NCI-H146 treated with DMSO at 0.1 percent for 48 hours (cell line): ENCODE measurements at regions not wholly inside any gene's neighbourhood (a gene's known extent, or its start where the extent isn't known, plus 50 kb on each side); places are given as distances from the start of the nearest gene placed in this dataset.
A peak's percentile ranks its signal among the peaks of the same experiment; 100 is the strongest.
"Not testable (repeated sequence)": the region's sequence is repeated elsewhere in the genome, so short reads cannot be mapped to it uniquely, and the experiment has no call there.

ENCODE experiments used
- DNase-seq: peaks from one replicate; lab custom pipeline; 2025; ENCODE audit not compliant: unreplicated experiment; lab: John Stamatoyannopoulos, UW

- not testable (repeated sequence) for DNase-seq
Observed at GRCh38 chrX:144188489-144188888, 304.6 kb downstream of the UBE2NL start.

GRCh38 chrX:144197057-144197456 is 313.2 kb downstream of the UBE2NL start:
- DNase-seq: not testable (repeated sequence)

GRCh38 chrX:144202726-144203125 is 318.9 kb downstream of the UBE2NL start:
- DNase-seq: not testable (repeated sequence)

- not testable (repeated sequence) for DNase-seq
Observed at GRCh38 chrX:144208360-144209024, 324.6 kb downstream of the UBE2NL start.

- no peak for DNase-seq
Observed at GRCh38 chrX:144214651-144215050, 330.8 kb downstream of the UBE2NL start.

GRCh38 chrX:144219035-144219434 is 335.2 kb downstream of the UBE2NL start:
- no peak for DNase-seq

- not testable (repeated sequence) for DNase-seq
Observed at GRCh38 chrX:144231116-144231785, 347.4 kb downstream of the UBE2NL start.

GRCh38 chrX:144253356-144253755 is 369.5 kb downstream of the UBE2NL start:
- DNase-seq: no peak

- no peak for DNase-seq
Observed at GRCh38 chrX:144259054-144259453, 375.2 kb downstream of the UBE2NL start.

- DNase-seq: no peak
Observed at GRCh38 chrX:144265641-144266040, 381.8 kb downstream of the UBE2NL start.

GRCh38 chrX:144275367-144275766 is 391.5 kb downstream of the UBE2NL start:
- DNase-seq: peak; percentile 1

- no peak for DNase-seq
Observed at GRCh38 chrX:144275843-144276242, 392.0 kb downstream of the UBE2NL start.

- no peak for DNase-seq
Observed at GRCh38 chrX:144293229-144293628, 409.4 kb downstream of the UBE2NL start.

GRCh38 chrX:144295921-144296320 is 412.1 kb downstream of the UBE2NL start:
- DNase-seq: no peak

GRCh38 chrX:144297221-144297620 is 413.4 kb downstream of the UBE2NL start:
- DNase-seq: no peak

- DNase-seq: no peak
Observed at GRCh38 chrX:144327495-144327894, 443.6 kb downstream of the UBE2NL start.

- DNase-seq: no peak
Observed at GRCh38 chrX:144333429-144333828, 449.6 kb downstream of the UBE2NL start.

- DNase-seq: no peak
Observed at GRCh38 chrX:144334577-144334976, 450.7 kb downstream of the UBE2NL start.

- no peak for DNase-seq
Observed at GRCh38 chrX:144335402-144335801, 451.5 kb downstream of the UBE2NL start.

- no peak for DNase-seq
Observed at GRCh38 chrX:144379156-144379555, 495.3 kb downstream of the UBE2NL start.

- no peak for DNase-seq
Observed at GRCh38 chrX:144388738-144389137, 504.9 kb downstream of the UBE2NL start.
